Neural progenitor cell (in vitro differentiated cells): ENCODE measurements at regions not wholly inside any gene's neighbourhood (a gene's known extent, or its start where the extent isn't known, plus 50 kb on each side); places are given as distances from the start of the nearest gene placed in this dataset.

Experiments
- DNase-seq: peaks from one replicate; pipeline ENCODE4 v3.0.0-alpha.2; 2016; ENCODE audit warnings: low spot score
- H2AFZ ChIP-seq: fragments of 200-600 bp; sonication (generic); replicated peaks from 2 replicates; pipeline ENCODE4 v1.6.1; 2016; ENCODE audit warnings: antibody characterized with exemption
- H3F3A ChIP-seq: fragments of 200-600 bp; sonication (generic); 2 replicates; pipeline ENCODE4 v1.6.1; 2016; ENCODE audit warnings: antibody characterized with exemption, low read depth
- H3K27ac ChIP-seq: fragments of 200-600 bp; sonication (generic); 2 replicates; pipeline ENCODE4 v1.5.1; 2016; ENCODE audit warnings: mild to moderate bottlenecking
- H3K27me3 ChIP-seq: fragments of 200-600 bp; sonication (generic); 2 replicates; pipeline ENCODE4 v1.6.1; 2016; ENCODE audit warnings: mild to moderate bottlenecking, moderate library complexity
- H3K36me3 ChIP-seq: fragments of 200-600 bp; sonication (generic); 2 replicates; pipeline ENCODE4 v1.5.1; 2016
- H3K4me1 ChIP-seq: fragments of 200-600 bp; sonication (generic); 2 replicates; pipeline ENCODE4 v1.6.1; 2016; ENCODE audit warnings: mixed run types
- H3K4me2 ChIP-seq: fragments of 200-600 bp; sonication (generic); 2 replicates; pipeline ENCODE4 v1.6.1; 2016
- H3K4me3 ChIP-seq: fragments of 200-600 bp; sonication (generic); 2 replicates; pipeline ENCODE4 v1.5.1; 2016
- H3K79me2 ChIP-seq: fragments of 200-600 bp; sonication (generic); 2 replicates; pipeline ENCODE4 v1.6.1; 2016; ENCODE audit warnings: low read depth
- H3K9ac ChIP-seq: fragments of 200-600 bp; sonication (generic); 2 replicates; pipeline ENCODE4 v1.6.1; 2016
- H3K9me3 ChIP-seq: fragments of 200-600 bp; sonication (generic); 2 replicates; pipeline ENCODE4 v1.5.1; 2016; ENCODE audit warnings: low read depth
- H4K20me1 ChIP-seq: fragments of 200-600 bp; sonication (generic); 2 replicates; pipeline ENCODE4 v1.6.1; 2016; ENCODE audit warnings: low read depth
- H3K27ac Mint-ChIP-seq: 3 replicates; pipeline ENCODE4 v1.8.0; 2021; ENCODE audit warnings: mixed read lengths
- H3K27me3 Mint-ChIP-seq: 2 replicates; pipeline ENCODE4 v1.8.0; 2022; ENCODE audit warnings: low read depth, mild to moderate bottlenecking, inconsistent platforms, moderate library complexity, mixed read lengths; ENCODE audit not compliant: insufficient read depth
- H3K36me3 Mint-ChIP-seq: 3 replicates; pipeline ENCODE4 v1.8.0; 2021; ENCODE audit warnings: mixed read lengths
- H3K4me1 Mint-ChIP-seq: 3 replicates; pipeline ENCODE4 v1.8.0; 2021; ENCODE audit warnings: mixed read lengths
- H3K4me3 Mint-ChIP-seq: 3 replicates; pipeline ENCODE4 v1.8.0; 2021; ENCODE audit warnings: mild to moderate bottlenecking, moderate library complexity, mixed read lengths
- H3K9me3 Mint-ChIP-seq: 3 replicates; pipeline ENCODE4 v1.8.0; 2020; ENCODE audit warnings: mixed read lengths
- EZH2 ChIP-seq: fragments of 200-600 bp; sonication (generic); IDR thresholded peaks from 2 replicates; pipeline ENCODE4 v1.6.1; 2017; ENCODE audit warnings: antibody characterized with exemption, mild to moderate bottlenecking, moderate library complexity
- EZH2phosphoT487 ChIP-seq: fragments of 200-600 bp; sonication (generic); IDR thresholded peaks from 2 replicates; pipeline ENCODE4 v1.6.1; 2017; ENCODE audit warnings: antibody characterized with exemption
- TF ChIP-seq, protein P1 (sequence below): fragments of 200-600 bp; sonication (generic); IDR thresholded peaks from 2 replicates; pipeline ENCODE4 v1.5.1; 2017; ENCODE audit warnings: antibody characterized with exemption, mild to moderate bottlenecking

DNA sequence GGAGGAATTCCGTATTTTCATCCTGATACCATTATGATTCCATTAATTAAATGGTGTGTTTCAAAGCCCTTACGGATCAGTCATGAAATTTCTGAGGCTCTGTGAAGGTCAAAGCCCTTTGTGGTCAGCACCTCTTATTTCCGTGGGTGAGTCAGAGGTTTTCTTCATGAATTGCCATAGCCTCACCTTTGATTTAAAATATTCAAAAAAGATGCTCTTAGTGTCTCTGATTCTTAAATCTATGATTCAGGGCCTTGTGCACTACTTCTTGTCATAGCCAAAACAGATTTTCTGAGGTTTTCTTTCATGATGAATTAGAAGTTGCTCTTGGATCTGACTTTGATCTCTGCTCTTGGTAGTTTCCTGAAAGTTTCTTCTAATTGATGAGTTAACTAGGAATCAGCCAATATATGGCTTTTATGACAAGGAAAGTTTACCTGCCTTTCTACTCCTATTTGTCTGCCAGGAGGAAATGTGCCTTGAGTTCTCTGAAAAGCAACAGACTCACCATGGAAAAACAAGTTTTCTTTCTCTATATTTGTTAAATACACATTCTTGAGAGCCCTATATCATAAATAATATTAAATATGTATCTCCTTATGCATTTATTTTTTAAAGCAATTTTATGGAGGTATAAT lies 613.0 kb downstream of the UTRN start:
- Histone ChIP-seq H3K27me3 (no peaks in the 10 kb centered on the region), H3K4me2 (no peak overlapping the region), H3K4me3 (no peak overlapping the region), H3K9ac (no peak overlapping the region), H3F3A (peaks cover 11% of the 10 kb centered on the region), H3K79me2 (no peaks in the 10 kb centered on the region), H3K9me3 (no peaks in the 10 kb centered on the region), H3K27ac (no peak overlapping the region), H3K4me1 (peaks cover 10% of the 10 kb centered on the region), H4K20me1 (no peaks in the 10 kb centered on the region), H3K36me3 (no peaks in the 10 kb centered on the region), H2AFZ (no peak overlapping the region)
- peaks cover 14% of the 10 kb centered on the region for H3K4me1 Mint-ChIP-seq
- H3K4me3 Mint-ChIP-seq = no peak overlapping the region
- H3K36me3 Mint-ChIP-seq = no peaks in the 10 kb centered on the region
- H3K9me3 Mint-ChIP-seq = peaks cover 18% of the 10 kb centered on the region
- TF ChIP-seq EZH2phosphoT487 = no peak
- TF ChIP-seq, protein P1, sequence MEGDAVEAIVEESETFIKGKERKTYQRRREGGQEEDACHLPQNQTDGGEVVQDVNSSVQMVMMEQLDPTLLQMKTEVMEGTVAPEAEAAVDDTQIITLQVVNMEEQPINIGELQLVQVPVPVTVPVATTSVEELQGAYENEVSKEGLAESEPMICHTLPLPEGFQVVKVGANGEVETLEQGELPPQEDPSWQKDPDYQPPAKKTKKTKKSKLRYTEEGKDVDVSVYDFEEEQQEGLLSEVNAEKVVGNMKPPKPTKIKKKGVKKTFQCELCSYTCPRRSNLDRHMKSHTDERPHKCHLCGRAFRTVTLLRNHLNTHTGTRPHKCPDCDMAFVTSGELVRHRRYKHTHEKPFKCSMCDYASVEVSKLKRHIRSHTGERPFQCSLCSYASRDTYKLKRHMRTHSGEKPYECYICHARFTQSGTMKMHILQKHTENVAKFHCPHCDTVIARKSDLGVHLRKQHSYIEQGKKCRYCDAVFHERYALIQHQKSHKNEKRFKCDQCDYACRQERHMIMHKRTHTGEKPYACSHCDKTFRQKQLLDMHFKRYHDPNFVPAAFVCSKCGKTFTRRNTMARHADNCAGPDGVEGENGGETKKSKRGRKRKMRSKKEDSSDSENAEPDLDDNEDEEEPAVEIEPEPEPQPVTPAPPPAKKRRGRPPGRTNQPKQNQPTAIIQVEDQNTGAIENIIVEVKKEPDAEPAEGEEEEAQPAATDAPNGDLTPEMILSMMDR = no peak
- TF ChIP-seq EZH2 = no peak
- H3K27me3 Mint-ChIP-seq = no peaks in the 10 kb centered on the region
- H3K27ac Mint-ChIP-seq = no peak overlapping the region
- DNase-seq = no peak

DNA sequence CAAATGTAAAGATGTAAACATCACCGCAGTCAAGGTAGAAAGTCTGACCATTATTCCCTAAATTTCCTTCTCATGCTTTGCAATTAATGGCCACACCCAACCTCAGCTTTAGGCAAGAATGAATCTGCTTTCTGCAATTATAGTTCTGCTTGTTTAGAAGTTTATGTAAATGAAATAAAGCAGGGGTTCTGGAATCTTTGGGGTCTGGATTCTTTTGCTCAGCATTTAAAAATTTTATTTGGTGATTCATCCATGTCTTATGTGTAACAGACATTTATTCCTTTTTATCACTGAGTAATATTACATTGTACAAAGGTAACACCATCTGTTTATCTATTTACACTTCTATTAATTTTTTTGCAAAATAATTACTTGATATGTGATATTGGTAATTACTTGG lies 613.6 kb downstream of the UTRN start:
- Mint-ChIP-seq H3K9me3 (peaks cover 18% of the 10 kb centered on the region), H3K4me3 (no peak overlapping the region), H3K4me1 (peaks cover 14% of the 10 kb centered on the region), H3K36me3 (no peaks in the 10 kb centered on the region), H3K27me3 (no peaks in the 10 kb centered on the region), H3K27ac (no peak overlapping the region)
- Histone ChIP-seq H4K20me1 (no peaks in the 10 kb centered on the region), H3K4me3 (no peak overlapping the region), H3K36me3 (no peaks in the 10 kb centered on the region), H3K4me2 (no peak overlapping the region), H3K4me1 (peaks cover 10% of the 10 kb centered on the region), H3F3A (peaks cover 11% of the 10 kb centered on the region), H3K27me3 (no peaks in the 10 kb centered on the region), H2AFZ (no peak overlapping the region), H3K27ac (no peak overlapping the region), H3K9ac (no peak overlapping the region), H3K79me2 (no peaks in the 10 kb centered on the region), H3K9me3 (no peaks in the 10 kb centered on the region)
- TF ChIP-seq EZH2phosphoT487 (no peak), EZH2 (no peak)
- TF ChIP-seq, protein P1 = no peak
- no peak for DNase-seq

DNA sequence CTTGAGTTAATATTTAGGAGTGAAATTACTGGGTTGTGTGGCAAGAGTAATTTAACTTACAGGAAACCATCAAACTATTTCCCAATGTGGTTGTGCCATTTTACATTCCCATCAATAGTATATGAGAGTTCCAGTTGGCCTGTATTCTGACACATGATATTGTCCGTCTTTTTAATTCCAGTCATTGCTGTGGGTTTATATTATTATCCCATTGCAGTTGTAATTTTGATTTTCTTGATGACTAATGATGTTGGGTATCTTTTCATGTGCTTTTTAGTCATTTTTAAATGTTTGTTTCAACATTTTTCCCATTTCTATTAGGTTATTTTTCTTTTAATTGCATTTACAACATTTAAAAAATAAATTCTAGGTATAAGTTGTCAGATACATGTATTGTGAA lies 614.0 kb downstream of the UTRN start:
- Histone ChIP-seq H2AFZ (no peak overlapping the region), H3K79me2 (no peaks in the 10 kb centered on the region), H3K36me3 (no peaks in the 10 kb centered on the region), H3K27ac (no peak overlapping the region), H4K20me1 (no peaks in the 10 kb centered on the region), H3K4me2 (no peak overlapping the region), H3K4me1 (peaks cover 10% of the 10 kb centered on the region), H3F3A (peaks cover 11% of the 10 kb centered on the region), H3K9me3 (no peaks in the 10 kb centered on the region), H3K27me3 (no peaks in the 10 kb centered on the region), H3K9ac (no peak overlapping the region), H3K4me3 (no peak overlapping the region)
- Mint-ChIP-seq H3K4me1 (peaks cover 14% of the 10 kb centered on the region), H3K36me3 (no peaks in the 10 kb centered on the region), H3K9me3 (peaks cover 18% of the 10 kb centered on the region), H3K27ac (no peak overlapping the region), H3K4me3 (no peak overlapping the region), H3K27me3 (no peaks in the 10 kb centered on the region)
- DNase-seq = no peak
- TF ChIP-seq EZH2 = no peak
- TF ChIP-seq, protein P1 = no peak
- TF ChIP-seq EZH2phosphoT487 = no peak
